GM23338 (cell line): ENCODE measurements at regions not wholly inside any gene's neighbourhood (a gene's known extent, or its start where the extent isn't known, plus 50 kb on each side); places are given as distances from the start of the nearest gene placed in this dataset.

ENCODE experiments used
- ATAC-seq: fragments of 200-7000 bp; cut with Tn5 transposase; 3 replicates; pipeline ENCODE4 v1.9.1; 2020
- DNase-seq: peaks from one replicate; pipeline ENCODE4 v3.0.0-alpha.2; 2015; ENCODE audit warnings: low spot score
- H2AFZ ChIP-seq: fragments of 200-600 bp; sonication (generic); 2 replicates; pipeline ENCODE4 v1.8.0; 2016; ENCODE audit warnings: antibody characterized with exemption, mild to moderate bottlenecking, moderate library complexity
- H3F3A ChIP-seq: fragments of 200-600 bp; sonication (generic); replicated peaks from 2 replicates; pipeline ENCODE4 v1.8.0; 2017; ENCODE audit warnings: antibody characterized with exemption, mixed run types, low read depth
- H3K27ac ChIP-seq: fragments of 200-600 bp; sonication (generic); 2 replicates; pipeline ENCODE4 v1.6.1; 2016; ENCODE audit warnings: low read depth
- H3K27me3 ChIP-seq: fragments of 200-600 bp; sonication (generic); 2 replicates; pipeline ENCODE4 v1.8.0; 2016; ENCODE audit warnings: mild to moderate bottlenecking, mixed run types, moderate library complexity; ENCODE audit not compliant: insufficient read depth
- H3K36me3 ChIP-seq: fragments of 200-600 bp; sonication (generic); 2 replicates; pipeline ENCODE4 v1.8.0; 2016; ENCODE audit warnings: mild to moderate bottlenecking; ENCODE audit not compliant: insufficient read depth
- H3K4me1 ChIP-seq: fragments of 200-600 bp; sonication (generic); 2 replicates; pipeline ENCODE4 v1.8.0; 2016; ENCODE audit warnings: mild to moderate bottlenecking, moderate library complexity; ENCODE audit not compliant: insufficient read depth
- H3K4me2 ChIP-seq: fragments of 200-600 bp; sonication (generic); 2 replicates; pipeline ENCODE4 v1.7.1; 2017; ENCODE audit warnings: mixed run types
- H3K4me3 ChIP-seq: fragments of 200-600 bp; sonication (generic); 2 replicates; pipeline ENCODE4 v1.6.1; 2016; ENCODE audit warnings: mixed run types
- H3K79me2 ChIP-seq: fragments of 200-600 bp; sonication (generic); replicated peaks from 2 replicates; pipeline ENCODE4 v1.8.0; 2017; ENCODE audit warnings: mild to moderate bottlenecking; ENCODE audit not compliant: insufficient read depth
- H3K9me2 ChIP-seq: fragments of 200-600 bp; sonication (generic); 2 replicates; pipeline ENCODE4 v1.8.0; 2017; ENCODE audit not compliant: insufficient read depth
- H4K20me1 ChIP-seq: fragments of 200-600 bp; sonication (generic); replicated peaks from 2 replicates; pipeline ENCODE4 v1.8.0; 2017; ENCODE audit warnings: mild to moderate bottlenecking; ENCODE audit not compliant: insufficient read depth
- H3K27ac Mint-ChIP-seq: 2 replicates; pipeline ENCODE4 v1.8.0; 2020; ENCODE audit warnings: inconsistent platforms, mild to moderate bottlenecking, moderate library complexity, mixed read lengths
- H3K27me3 Mint-ChIP-seq: 3 replicates; pipeline ENCODE4 v1.8.0; 2022; ENCODE audit warnings: low read depth, mild to moderate bottlenecking, moderate library complexity, mixed read lengths, inconsistent platforms; ENCODE audit not compliant: insufficient read depth, poor library complexity
- H3K36me3 Mint-ChIP-seq: 3 replicates; pipeline ENCODE4 v1.8.0; 2021; ENCODE audit warnings: low read depth, mild to moderate bottlenecking, inconsistent platforms, moderate library complexity, mixed read lengths
- H3K4me1 Mint-ChIP-seq: 3 replicates; pipeline ENCODE4 v1.8.0; 2020; ENCODE audit warnings: mild to moderate bottlenecking, inconsistent platforms, mixed read lengths
- H3K4me3 Mint-ChIP-seq: 3 replicates; pipeline ENCODE4 v1.8.0; 2021; ENCODE audit warnings: moderate library complexity, mild to moderate bottlenecking, inconsistent platforms, mixed read lengths
- H3K9me3 Mint-ChIP-seq: 3 replicates; pipeline ENCODE4 v1.8.0; 2020; ENCODE audit warnings: moderate library complexity, mild to moderate bottlenecking, inconsistent platforms, mixed read lengths
- CREB1 ChIP-seq: fragments of 250-450 bp; sonication (Bioruptor Pico); IDR thresholded peaks from 2 replicates; pipeline ENCODE4 v1.5.0; 2020; ENCODE audit warnings: low read depth, mild to moderate bottlenecking, moderate library complexity
- CTCF ChIP-seq, 2 experiments: fragments of 200-600 bp in 1 of 2; sonication (generic) in 1 of 2; conservative IDR thresholded peaks; 2 replicates each; pipeline versions ENCODE4 v1.5.1 to v1.6.1; 2016 to 2017; ENCODE audit warnings: antibody characterized with exemption in 2 of 2, low read depth in 2 of 2, mild to moderate bottlenecking in 2 of 2, moderate library complexity in 1 of 2
- ETS1 ChIP-seq: IDR thresholded peaks from 2 replicates; pipeline ENCODE4 v1.6.1; 2016; ENCODE audit warnings: antibody characterized with exemption
- EZH2 ChIP-seq: fragments of 200-600 bp; sonication (generic); IDR thresholded peaks from one replicate; pipeline ENCODE4 v1.8.0; 2017; ENCODE audit warnings: antibody characterized with exemption, mild to moderate bottlenecking, low read depth; ENCODE audit not compliant: unreplicated experiment
- EZH2phosphoT487 ChIP-seq: fragments of 200-600 bp; sonication (generic); IDR thresholded peaks from one replicate; pipeline ENCODE4 v1.8.1; 2018; ENCODE audit warnings: antibody characterized with exemption; ENCODE audit not compliant: unreplicated experiment
- JUNB ChIP-seq: IDR thresholded peaks from one replicate; pipeline ENCODE4 v1.6.1; 2016; ENCODE audit warnings: antibody characterized with exemption; ENCODE audit not compliant: unreplicated experiment
- NANOG ChIP-seq: IDR thresholded peaks from 2 replicates; pipeline ENCODE4 v1.6.1; 2016; ENCODE audit warnings: antibody characterized with exemption, borderline replicate concordance
- POLR2AphosphoS5 ChIP-seq: IDR thresholded peaks from 2 replicates; pipeline ENCODE4 v1.6.1; 2016; ENCODE audit warnings: antibody characterized with exemption, low read depth
- REST ChIP-seq: IDR thresholded peaks from one replicate; pipeline ENCODE4 v1.6.1; 2018; ENCODE audit warnings: antibody characterized with exemption; ENCODE audit not compliant: unreplicated experiment
- STAT1 ChIP-seq: IDR thresholded peaks from one replicate; pipeline ENCODE4 v1.6.1; 2016; ENCODE audit warnings: antibody characterized with exemption; ENCODE audit not compliant: unreplicated experiment
- ZNF114 ChIP-seq: fragments of 250-450 bp; sonication (Bioruptor Pico); IDR thresholded peaks from 2 replicates; pipeline ENCODE4 v1.5.0; 2020; ENCODE audit warnings: mild to moderate bottlenecking, moderate library complexity
- ZNF331 ChIP-seq: fragments of 250-450 bp; sonication (Bioruptor Pico); IDR thresholded peaks from 2 replicates; pipeline ENCODE4 v1.5.0; 2020; ENCODE audit warnings: low read depth, mild to moderate bottlenecking, moderate library complexity
- TF ChIP-seq, protein P1 (sequence below): fragments of 250-450 bp; sonication (Bioruptor Pico); IDR thresholded peaks from 2 replicates; pipeline ENCODE4 v1.5.0; 2020; ENCODE audit warnings: mild to moderate bottlenecking, moderate library complexity

- Histone ChIP-seq H3K4me3 (no peak overlapping the region), H3K4me1 (no peaks in the 10 kb centered on the region), H3K27me3 (no peaks in the 10 kb centered on the region), H4K20me1 (no peaks in the 10 kb centered on the region), H3F3A (no peaks in the 10 kb centered on the region), H3K79me2 (no peaks in the 10 kb centered on the region), H3K36me3 (no peaks in the 10 kb centered on the region), H3K4me2 (no peak overlapping the region), H3K9me2 (no peaks in the 10 kb centered on the region), H2AFZ (0 out of 2 replicates have a peak overlapping the region, but pooled peaks have one; percentile 52), H3K27ac (no peak overlapping the region)
- no peaks in the 10 kb centered on the region for H3K4me1 Mint-ChIP-seq
- no peaks in the 10 kb centered on the region for H3K27me3 Mint-ChIP-seq
- no peak overlapping the region for H3K27ac Mint-ChIP-seq
- DNase-seq: no peak
- no peaks in the 10 kb centered on the region for H3K9me3 Mint-ChIP-seq
- ATAC-seq: no peak
- H3K4me3 Mint-ChIP-seq: no peak overlapping the region
- H3K36me3 Mint-ChIP-seq: no peaks in the 10 kb centered on the region
- no peak for TF ChIP-seq CREB1 (CRISPR knock-in tag)
- TF ChIP-seq, protein P1, sequence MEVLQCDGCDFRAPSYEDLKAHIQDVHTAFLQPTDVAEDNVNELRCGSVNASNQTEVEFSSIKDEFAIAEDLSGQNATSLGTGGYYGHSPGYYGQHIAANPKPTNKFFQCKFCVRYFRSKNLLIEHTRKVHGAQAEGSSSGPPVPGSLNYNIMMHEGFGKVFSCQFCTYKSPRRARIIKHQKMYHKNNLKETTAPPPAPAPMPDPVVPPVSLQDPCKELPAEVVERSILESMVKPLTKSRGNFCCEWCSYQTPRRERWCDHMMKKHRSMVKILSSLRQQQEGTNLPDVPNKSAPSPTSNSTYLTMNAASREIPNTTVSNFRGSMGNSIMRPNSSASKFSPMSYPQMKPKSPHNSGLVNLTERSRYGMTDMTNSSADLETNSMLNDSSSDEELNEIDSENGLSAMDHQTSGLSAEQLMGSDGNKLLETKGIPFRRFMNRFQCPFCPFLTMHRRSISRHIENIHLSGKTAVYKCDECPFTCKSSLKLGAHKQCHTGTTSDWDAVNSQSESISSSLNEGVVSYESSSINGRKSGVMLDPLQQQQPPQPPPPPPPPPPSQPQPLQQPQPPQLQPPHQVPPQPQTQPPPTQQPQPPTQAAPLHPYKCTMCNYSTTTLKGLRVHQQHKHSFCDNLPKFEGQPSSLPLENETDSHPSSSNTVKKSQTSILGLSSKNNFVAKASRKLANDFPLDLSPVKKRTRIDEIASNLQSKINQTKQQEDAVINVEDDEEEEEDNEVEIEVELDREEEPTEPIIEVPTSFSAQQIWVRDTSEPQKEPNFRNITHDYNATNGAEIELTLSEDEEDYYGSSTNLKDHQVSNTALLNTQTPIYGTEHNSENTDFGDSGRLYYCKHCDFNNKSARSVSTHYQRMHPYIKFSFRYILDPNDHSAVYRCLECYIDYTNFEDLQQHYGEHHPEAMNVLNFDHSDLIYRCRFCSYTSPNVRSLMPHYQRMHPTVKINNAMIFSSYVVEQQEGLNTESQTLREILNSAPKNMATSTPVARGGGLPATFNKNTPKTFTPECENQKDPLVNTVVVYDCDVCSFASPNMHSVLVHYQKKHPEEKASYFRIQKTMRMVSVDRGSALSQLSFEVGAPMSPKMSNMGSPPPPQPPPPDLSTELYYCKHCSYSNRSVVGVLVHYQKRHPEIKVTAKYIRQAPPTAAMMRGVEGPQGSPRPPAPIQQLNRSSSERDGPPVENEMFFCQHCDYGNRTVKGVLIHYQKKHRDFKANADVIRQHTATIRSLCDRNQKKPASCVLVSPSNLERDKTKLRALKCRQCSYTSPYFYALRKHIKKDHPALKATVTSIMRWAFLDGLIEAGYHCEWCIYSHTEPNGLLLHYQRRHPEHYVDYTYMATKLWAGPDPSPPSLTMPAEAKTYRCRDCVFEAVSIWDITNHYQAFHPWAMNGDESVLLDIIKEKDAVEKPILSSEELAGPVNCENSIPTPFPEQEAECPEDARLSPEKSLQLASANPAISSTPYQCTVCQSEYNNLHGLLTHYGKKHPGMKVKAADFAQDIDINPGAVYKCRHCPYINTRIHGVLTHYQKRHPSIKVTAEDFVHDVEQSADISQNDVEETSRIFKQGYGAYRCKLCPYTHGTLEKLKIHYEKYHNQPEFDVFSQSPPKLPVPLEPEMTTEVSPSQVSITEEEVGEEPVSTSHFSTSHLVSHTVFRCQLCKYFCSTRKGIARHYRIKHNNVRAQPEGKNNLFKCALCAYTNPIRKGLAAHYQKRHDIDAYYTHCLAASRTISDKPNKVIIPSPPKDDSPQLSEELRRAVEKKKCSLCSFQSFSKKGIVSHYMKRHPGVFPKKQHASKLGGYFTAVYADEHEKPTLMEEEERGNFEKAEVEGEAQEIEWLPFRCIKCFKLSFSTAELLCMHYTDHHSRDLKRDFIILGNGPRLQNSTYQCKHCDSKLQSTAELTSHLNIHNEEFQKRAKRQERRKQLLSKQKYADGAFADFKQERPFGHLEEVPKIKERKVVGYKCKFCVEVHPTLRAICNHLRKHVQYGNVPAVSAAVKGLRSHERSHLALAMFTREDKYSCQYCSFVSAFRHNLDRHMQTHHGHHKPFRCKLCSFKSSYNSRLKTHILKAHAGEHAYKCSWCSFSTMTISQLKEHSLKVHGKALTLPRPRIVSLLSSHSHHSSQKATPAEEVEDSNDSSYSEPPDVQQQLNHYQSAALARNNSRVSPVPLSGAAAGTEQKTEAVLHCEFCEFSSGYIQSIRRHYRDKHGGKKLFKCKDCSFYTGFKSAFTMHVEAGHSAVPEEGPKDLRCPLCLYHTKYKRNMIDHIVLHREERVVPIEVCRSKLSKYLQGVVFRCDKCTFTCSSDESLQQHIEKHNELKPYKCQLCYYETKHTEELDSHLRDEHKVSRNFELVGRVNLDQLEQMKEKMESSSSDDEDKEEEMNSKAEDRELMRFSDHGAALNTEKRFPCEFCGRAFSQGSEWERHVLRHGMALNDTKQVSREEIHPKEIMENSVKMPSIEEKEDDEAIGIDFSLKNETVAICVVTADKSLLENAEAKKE (CRISPR knock-in tag): no peak
- no peak for TF ChIP-seq EZH2
- TF ChIP-seq JUNB: no peak
- no peak for TF ChIP-seq ETS1
- no peak for TF ChIP-seq NANOG
- no peak for TF ChIP-seq ZNF114 (CRISPR knock-in tag)
- no peak for TF ChIP-seq CTCF (conservative IDR thresholded peaks at IDR 0.05; ENCODE audit: low read depth in 2 of 2)
- TF ChIP-seq POLR2AphosphoS5: no peak
- TF ChIP-seq STAT1: no peak
- no peak for TF ChIP-seq ZNF331 (CRISPR knock-in tag)
- no peak for TF ChIP-seq EZH2phosphoT487
- no peak for TF ChIP-seq REST
Measured at GRCh38 chr11:109350091-109350490, 71.9 kb upstream of the C11orf87 start.
